Spleen (tissue), 11 donors: ENCODE measurements at regions not wholly inside any gene's neighbourhood (a gene's known extent, or its start where the extent isn't known, plus 50 kb on each side); places are given as distances from the start of the nearest gene placed in this dataset.

ENCODE experiments used
- DNase-seq: peaks from one replicate; pipeline ENCODE4 v3.0.0-alpha.2; 2020
- H3K27ac ChIP-seq, 8 donors: fragments of 200-600 bp; sonication (generic) in 7 of 8; 1 replicate in 4 of 8; 2 replicates in 4 of 8; pipeline versions ENCODE4 v1.5.0 to v1.8.0; 2016 to 2021; ENCODE audit warnings: inconsistent platforms in 4 of 8, mild to moderate bottlenecking in 4 of 8, moderate library complexity in 1 of 8
- H3K27me3 ChIP-seq, 7 donors: fragments of 200-600 bp; sonication (generic) in 6 of 7; replicated peaks in 1 of 7; 1 replicate in 4 of 7; 2 replicates in 3 of 7; pipeline versions ENCODE4 v1.5.0 to v1.8.0; 2016 to 2021; ENCODE audit warnings: inconsistent platforms in 3 of 7, mild to moderate bottlenecking in 1 of 7
- H3K36me3 ChIP-seq, 6 donors: fragments of 200-600 bp; sonication (generic) in 5 of 6; 1 replicate in 4 of 6; 2 replicates in 2 of 6; pipeline versions ENCODE4 v1.5.0 to v1.8.0; 2016 to 2021; ENCODE audit warnings: inconsistent platforms in 2 of 6
- H3K4me1 ChIP-seq, 6 donors: fragments of 200-600 bp; sonication (generic) in 5 of 6; 1 replicate in 3 of 6; 2 replicates in 3 of 6; pipeline versions ENCODE4 v1.5.0 to v1.8.0; 2016 to 2021; ENCODE audit warnings: inconsistent platforms in 3 of 6
- H3K4me3 ChIP-seq, 8 donors: fragments of 200-600 bp; sonication (generic) in 7 of 8; 1 replicate in 4 of 8; 2 replicates in 4 of 8; pipeline versions ENCODE4 v1.5.0 to v1.8.0; 2016 to 2021; ENCODE audit warnings: inconsistent platforms in 4 of 8, mild to moderate bottlenecking in 4 of 8, moderate library complexity in 2 of 8
- H3K9me3 ChIP-seq, 8 donors: fragments of 200-600 bp; sonication (generic) in 7 of 8; 1 replicate in 4 of 8; 2 replicates in 4 of 8; pipeline versions ENCODE4 v1.5.0 to v1.8.0; 2016 to 2021; ENCODE audit warnings: inconsistent platforms in 4 of 8
- CTCF ChIP-seq, 11 experiments: fragments of 200-600 bp in 7 of 11; fragments of 450-650 bp in 4 of 11; sonication (generic) in 4 of 11; IDR thresholded peaks in 8 of 11; conservative IDR thresholded peaks in 3 of 11; 1 replicate in 7 of 11; 2 replicates in 4 of 11; pipeline versions ENCODE4 v1.4.0 to v1.8.0; 2016 to 2021; ENCODE audit warnings: antibody characterized with exemption in 11 of 11, inconsistent platforms in 4 of 11, mild to moderate bottlenecking in 1 of 11
- POLR2A ChIP-seq, 3 donors: fragments of 450-650 bp; IDR thresholded peaks; one replicate each; pipeline ENCODE4 v1.5.1; 2017; ENCODE audit warnings: antibody characterized with exemption in 3 of 3, mild to moderate bottlenecking in 1 of 3
- POLR2AphosphoS5 ChIP-seq, 3 donors: sonication (generic); formaldehyde crosslinking; IDR thresholded peaks; one replicate each; pipeline ENCODE4 v1.5.1; 2017; ENCODE audit warnings: antibody characterized with exemption in 3 of 3
- WGBS, 5 donors: extraction: QIAGEN DNeasy Blood & Tissue Kit in 3 of 5; methylation state at CpG; one replicate each; pipeline versions ENCODE4 v1.1.5 to v1.1.7; 2013 to 2018; 5-methylcytosine and 5-hydroxymethylcytosine counted together
- intact Hi-C: fragments of 100-400 bp; cut with DNase I; formaldehyde crosslinking; loops from one replicate; pipeline ENCODE4 v1.15.0; 2023; ENCODE audit warnings: low total_unique reads
- donor health status: healthy with polysubstance abuse.
- donor health status: DM: no; HTN: no; CAD: no; lungs with moderate emphysema.
- donor health status: DM: no; HTN: no; CAD: no.
- donor health status: Bipolar disorder and iron deficiency.
- donor health status: healthy.
- donor health status: DM: no; HTN: no; CAD: no.
- donor health status: DM: yes; HTN: yes; CAD: no.

- intact Hi-C loops: no loop called here
Measured at GRCh38 chr5:88401686-88402085, 133.0 kb upstream of the TMEM161B start.

GRCh38 chr5:88401228-88401627 is 132.6 kb upstream of the TMEM161B start:
- intact Hi-C loops: no loop called here
- Histone ChIP-seq H3K27ac (no peak overlapping the region), H3K4me3 (no peak overlapping the region), H3K36me3 (no peaks in the 10 kb centered on the region), H3K27me3 (peaks cover 0 to 11% (median 0%) of the 10 kb centered on the region in 7 donors), H3K9me3 (no peaks in the 10 kb centered on the region), H3K4me1 (no peaks in the 10 kb centered on the region)
- DNase-seq: no peak
- TF ChIP-seq POLR2A (IDR thresholded peaks at IDR 0.05): no peak
- no peak for TF ChIP-seq POLR2AphosphoS5 (IDR thresholded peaks at IDR 0.05)
- no peak for TF ChIP-seq CTCF (IDR thresholded peaks at IDR 0.05 in 8 of 11, conservative IDR thresholded peaks at IDR 0.05 in 3 of 11)

More at GRCh38 chr5:88401686-88402085, 133.0 kb upstream of the TMEM161B start:
- Histone ChIP-seq H3K4me1 (no peaks in the 10 kb centered on the region), H3K4me3 (no peak overlapping the region), H3K27ac (no peak overlapping the region), H3K27me3 (peaks cover 0 to 6% (median 0%) of the 10 kb centered on the region in 7 donors), H3K9me3 (no peaks in the 10 kb centered on the region), H3K36me3 (no peaks in the 10 kb centered on the region)
- DNase-seq: no peak
- 69 to 79% (median 73%) methylated on average over 4 of the region's 4 CpGs for WGBS, 5 donors
- TF ChIP-seq CTCF (IDR thresholded peaks at IDR 0.05 in 8 of 11, conservative IDR thresholded peaks at IDR 0.05 in 3 of 11) (no peak), POLR2A (IDR thresholded peaks at IDR 0.05) (no peak)

- Histone ChIP-seq H3K27ac (no peak overlapping the region), H3K9me3 (no peaks in the 10 kb centered on the region), H3K36me3 (no peaks in the 10 kb centered on the region), H3K4me1 (no peaks in the 10 kb centered on the region), H3K27me3 (peaks cover 0 to 13% (median 0%) of the 10 kb centered on the region in 7 donors), H3K4me3 (no peak overlapping the region)
- no peak for DNase-seq
- WGBS, 5 donors: 79 to 91% (median 85%) methylated on average over 2 of the region's 2 CpGs
- TF ChIP-seq POLR2AphosphoS5 (IDR thresholded peaks at IDR 0.05): no peak
- TF ChIP-seq CTCF (IDR thresholded peaks at IDR 0.05 in 8 of 11, conservative IDR thresholded peaks at IDR 0.05 in 3 of 11): no peak
- no peak for TF ChIP-seq POLR2A (IDR thresholded peaks at IDR 0.05)
- intact Hi-C loops: no loop called here
Measured at GRCh38 chr5:88399561-88399960, 130.9 kb upstream of the TMEM161B start.

GRCh38 chr5:88398316-88398715 is 129.7 kb upstream of the TMEM161B start:
- Histone ChIP-seq H3K36me3 (no peaks in the 10 kb centered on the region), H3K4me1 (no peaks in the 10 kb centered on the region), H3K9me3 (no peaks in the 10 kb centered on the region), H3K27me3 (peaks cover 0 to 21% (median 3%) of the 10 kb centered on the region in 7 donors), H3K27ac (no peak overlapping the region), H3K4me3 (no peak overlapping the region)
- 61 to 79% (median 69%) methylated on average over 4 of the region's 4 CpGs for WGBS, 5 donors
- no peak for DNase-seq
- no peak for TF ChIP-seq POLR2AphosphoS5 (IDR thresholded peaks at IDR 0.05)
- TF ChIP-seq POLR2A (IDR thresholded peaks at IDR 0.05): no peak
- no peak for TF ChIP-seq CTCF (IDR thresholded peaks at IDR 0.05 in 8 of 11, conservative IDR thresholded peaks at IDR 0.05 in 3 of 11)
- intact Hi-C loops: no loop called here
